CD4-positive, CD25-positive, alpha-beta regulatory T cell (primary cell): ENCODE measurements at regions not wholly inside any gene's neighbourhood (a gene's known extent, or its start where the extent isn't known, plus 50 kb on each side); places are given as distances from the start of the nearest gene placed in this dataset.

ENCODE experiments used
- ATAC-seq, 2 donors: fragments of 150-1000 bp; cut with Tn5 transposase; one replicate each; pipeline ENCODE4 v1.10.0; 2021; ENCODE audit warnings: low read depth in 2 of 2, moderate number of reproducible peaks in 2 of 2, moderate library complexity in 1 of 2
- DNase-seq, 3 donors: peaks; one replicate each; pipeline versions ENCODE4 v3.0.0 to v3.0.0-alpha.2; 2012 to 2022; ENCODE audit warnings: mixed read lengths in 1 of 3
- H3K27ac ChIP-seq: one replicate; pipeline ENCODE4 v1.7.0; 2013; ENCODE audit warnings: mild to moderate bottlenecking, low read length; ENCODE audit not compliant: insufficient read depth, poor library complexity, severe bottlenecking
- H3K27me3 ChIP-seq: one replicate; pipeline ENCODE4 v1.7.0; 2013; ENCODE audit warnings: low read length; ENCODE audit not compliant: control insufficient read depth, insufficient read depth
- H3K36me3 ChIP-seq: one replicate; pipeline ENCODE4 v1.7.0; 2013; ENCODE audit warnings: mild to moderate bottlenecking, low read length, moderate library complexity; ENCODE audit not compliant: control insufficient read depth, insufficient read depth
- H3K4me1 ChIP-seq: 2 replicates; pipeline ENCODE4 v1.7.0; 2013; ENCODE audit warnings: mild to moderate bottlenecking, low read length; ENCODE audit not compliant: insufficient read depth, control insufficient read depth, poor library complexity, severe bottlenecking
- H3K4me3 ChIP-seq: one replicate; pipeline ENCODE4 v1.7.0; 2013; ENCODE audit warnings: low read depth, mild to moderate bottlenecking, low read length, moderate library complexity
- H3K9me3 ChIP-seq, 2 experiments: 1 replicate in 1 of 2; 2 replicates in 1 of 2; pipeline ENCODE4 v1.7.0; 2013; ENCODE audit warnings: low read length in 2 of 2, mild to moderate bottlenecking in 1 of 2, moderate library complexity in 1 of 2; ENCODE audit not compliant: control insufficient read depth in 2 of 2
- H3K27ac Mint-ChIP-seq, 3 donors: one replicate each; pipeline ENCODE4 v1.8.0; 2020 to 2022; ENCODE audit warnings: mild to moderate bottlenecking in 3 of 3, mixed read lengths in 3 of 3, moderate library complexity in 2 of 3
- H3K27me3 Mint-ChIP-seq: one replicate; pipeline ENCODE4 v1.8.0; 2022; ENCODE audit warnings: mild to moderate bottlenecking, mixed read lengths
- H3K36me3 Mint-ChIP-seq: one replicate; pipeline ENCODE4 v1.8.0; 2020; ENCODE audit warnings: mixed read lengths
- H3K4me1 Mint-ChIP-seq, 4 donors: one replicate each; pipeline ENCODE4 v1.8.0; 2020 to 2022; ENCODE audit warnings: mixed read lengths in 4 of 4, mild to moderate bottlenecking in 1 of 4
- H3K4me3 Mint-ChIP-seq, 4 donors: one replicate each; pipeline ENCODE4 v1.8.0; 2020 to 2022; ENCODE audit warnings: mild to moderate bottlenecking in 4 of 4, mixed read lengths in 4 of 4, moderate library complexity in 3 of 4
- H3K9me3 Mint-ChIP-seq, 7 donors: one replicate each; pipeline ENCODE4 v1.8.0; 2020 to 2022; ENCODE audit warnings: mixed read lengths in 7 of 7, mild to moderate bottlenecking in 3 of 7, moderate library complexity in 2 of 7

- Histone ChIP-seq H3K36me3 (no peaks in the 10 kb centered on the region), H3K4me3 (peak overlapping the region; percentile 71), H3K27ac (peak overlapping the region; percentile 78), H3K4me1 (peaks cover 21% of the 10 kb centered on the region), H3K9me3 (no peaks in the 10 kb centered on the region), H3K27me3 (no peaks in the 10 kb centered on the region)
- peak in 2 of 3 donors; percentile 63 to 87 for DNase-seq
- Mint-ChIP-seq H3K4me3 (peak overlapping the region; percentile 50 to 80 (median 76)), H3K27ac (peak overlapping the region; percentile 91 to 99 (median 95)), H3K9me3 (no peaks in the 10 kb centered on the region), H3K36me3 (no peaks in the 10 kb centered on the region), H3K27me3 (peaks cover 6% of the 10 kb centered on the region), H3K4me1 (peaks cover 18 to 25% (median 24%) of the 10 kb centered on the region in 4 donors)
- ATAC-seq = peak; percentile 86 to 90
Measured at GRCh38 chr1:66445492-66446181, 88.3 kb upstream of the SGIP1 start.

- Histone ChIP-seq H3K9me3 (no peaks in the 10 kb centered on the region), H3K4me3 (peak overlapping the region; percentile 71), H3K27ac (peak overlapping the region; percentile 78), H3K4me1 (peaks cover 21% of the 10 kb centered on the region), H3K27me3 (no peaks in the 10 kb centered on the region), H3K36me3 (no peaks in the 10 kb centered on the region)
- peaks cover 18 to 25% (median 24%) of the 10 kb centered on the region in 4 donors for H3K4me1 Mint-ChIP-seq
- H3K9me3 Mint-ChIP-seq = no peaks in the 10 kb centered on the region
- DNase-seq (peak; percentile 19 to 87 (median 78)), ATAC-seq (peak; percentile 63 to 73)
- H3K27ac Mint-ChIP-seq = peak overlapping the region; percentile 91 to 99 (median 95)
- H3K36me3 Mint-ChIP-seq = no peaks in the 10 kb centered on the region
- H3K27me3 Mint-ChIP-seq = peaks cover 7% of the 10 kb centered on the region
- H3K4me3 Mint-ChIP-seq = peak overlapping the region; percentile 50 to 79 (median 73)
Measured at GRCh38 chr1:66446261-66447001, 87.5 kb upstream of the SGIP1 start.

DNA sequence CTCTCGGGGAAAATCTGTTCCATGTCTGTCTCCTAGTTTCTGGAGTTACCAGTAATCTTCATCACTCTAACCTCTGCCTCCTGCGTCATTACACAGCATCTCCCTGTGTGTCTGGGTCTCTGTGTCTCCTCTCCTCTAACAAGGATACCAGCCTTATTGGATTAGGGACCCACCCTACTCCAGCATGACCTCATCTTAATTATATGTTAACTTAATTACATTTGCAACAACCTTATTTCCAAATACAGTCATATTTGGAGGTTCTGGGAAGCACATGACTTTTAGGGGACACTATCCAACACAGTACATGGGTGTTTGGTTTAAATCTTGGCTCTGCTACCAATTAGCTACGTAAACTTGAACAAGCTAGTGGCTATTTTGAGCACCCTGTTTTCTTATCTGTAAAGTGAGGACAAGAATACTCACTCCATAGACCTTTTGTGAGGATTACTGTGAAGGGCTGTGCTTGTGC is 83.9 kb upstream of the SGIP1 start:
- Histone ChIP-seq H3K4me3 (no peak overlapping the region), H3K9me3 (no peaks in the 10 kb centered on the region), H3K36me3 (no peaks in the 10 kb centered on the region), H3K27ac (no peak overlapping the region), H3K4me1 (peaks cover 16% of the 10 kb centered on the region), H3K27me3 (peaks cover 2% of the 10 kb centered on the region)
- H3K27me3 Mint-ChIP-seq = peaks cover 16% of the 10 kb centered on the region
- H3K4me3 Mint-ChIP-seq = no peak overlapping the region
- H3K36me3 Mint-ChIP-seq = no peaks in the 10 kb centered on the region
- H3K27ac Mint-ChIP-seq = no peak overlapping the region
- DNase-seq (no peak), ATAC-seq (no peak)
- H3K4me1 Mint-ChIP-seq = peaks cover 12 to 17% (median 14%) of the 10 kb centered on the region in 4 donors
- H3K9me3 Mint-ChIP-seq = no peaks in the 10 kb centered on the region

- no peak overlapping the region for H3K27ac Mint-ChIP-seq
- H3K27me3 ChIP-seq = peaks cover 2% of the 10 kb centered on the region
- H3K4me1 ChIP-seq = peaks cover 8% of the 10 kb centered on the region
- H3K27me3 Mint-ChIP-seq = peaks cover 20% of the 10 kb centered on the region
- H3K36me3 Mint-ChIP-seq = no peaks in the 10 kb centered on the region
- DNase-seq (no peak), ATAC-seq (no peak)
- H3K9me3 Mint-ChIP-seq = peaks cover 0 to 1% (median 0%) of the 10 kb centered on the region in 7 donors
- H3K9me3 ChIP-seq = no peaks in the 10 kb centered on the region
- no peak overlapping the region for H3K4me3 Mint-ChIP-seq
- H3K36me3 ChIP-seq = no peaks in the 10 kb centered on the region
- no peak overlapping the region for H3K4me3 ChIP-seq
- H3K4me1 Mint-ChIP-seq = peaks cover 6 to 9% (median 7%) of the 10 kb centered on the region in 4 donors
- H3K27ac ChIP-seq = no peak overlapping the region
Measured at GRCh38 chr1:66450847-66451246, 83.1 kb upstream of the SGIP1 start.

GRCh38 chr1:66452162-66452561 is 81.8 kb upstream of the SGIP1 start:
- no peak for ATAC-seq
- Mint-ChIP-seq H3K4me1 (no peaks in the 10 kb centered on the region), H3K4me3 (no peak overlapping the region), H3K9me3 (peaks cover 0 to 1% (median 0%) of the 10 kb centered on the region in 7 donors), H3K36me3 (no peaks in the 10 kb centered on the region), H3K27ac (no peak overlapping the region), H3K27me3 (peaks cover 20% of the 10 kb centered on the region)
- Histone ChIP-seq H3K27ac (no peak overlapping the region), H3K36me3 (no peaks in the 10 kb centered on the region), H3K4me3 (no peak overlapping the region), H3K9me3 (no peaks in the 10 kb centered on the region), H3K27me3 (peaks cover 2% of the 10 kb centered on the region), H3K4me1 (no peaks in the 10 kb centered on the region)
- DNase-seq = no peak

GRCh38 chr1:66452982-66453381 is 81.0 kb upstream of the SGIP1 start:
- Mint-ChIP-seq H3K4me1 (no peaks in the 10 kb centered on the region), H3K9me3 (peaks cover 0 to 4% (median 0%) of the 10 kb centered on the region in 7 donors), H3K27me3 (peaks cover 21% of the 10 kb centered on the region), H3K4me3 (no peak overlapping the region), H3K36me3 (no peaks in the 10 kb centered on the region), H3K27ac (peak overlapping the region in 1 of 3 donors; percentile 13)
- Histone ChIP-seq H3K4me1 (no peaks in the 10 kb centered on the region), H3K27ac (no peak overlapping the region), H3K27me3 (peaks cover 6% of the 10 kb centered on the region), H3K4me3 (no peak overlapping the region), H3K36me3 (no peaks in the 10 kb centered on the region), H3K9me3 (no peaks in the 10 kb centered on the region)
- no peak for ATAC-seq
- no peak for DNase-seq

DNA sequence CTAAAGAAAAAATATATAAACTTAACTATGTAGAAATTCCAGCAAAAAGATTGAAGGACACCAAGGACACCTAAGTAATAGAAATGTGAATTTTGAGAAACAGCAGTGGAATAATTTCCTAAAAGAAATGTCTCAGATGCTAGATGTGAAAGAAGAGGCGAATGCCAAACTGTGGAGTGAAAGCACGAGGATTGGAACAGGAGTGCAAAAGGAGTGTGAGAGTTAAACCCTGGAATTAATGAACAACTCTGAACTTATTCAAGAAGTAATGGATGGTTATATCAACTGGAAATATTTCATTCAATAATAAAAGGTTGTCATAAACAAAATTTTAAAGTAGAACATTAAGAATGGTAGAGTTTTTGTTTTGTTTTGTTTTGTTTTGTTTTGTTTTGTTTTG is 78.5 kb upstream of the SGIP1 start:
- no peaks in the 10 kb centered on the region for H3K9me3 ChIP-seq
- no peak overlapping the region for H3K4me3 ChIP-seq
- Mint-ChIP-seq H3K9me3 (peaks cover 3 to 9% (median 7%) of the 10 kb centered on the region in 7 donors), H3K4me3 (no peak overlapping the region), H3K27me3 (peaks cover 33% of the 10 kb centered on the region), H3K4me1 (no peaks in the 10 kb centered on the region), H3K36me3 (no peaks in the 10 kb centered on the region), H3K27ac (no peak overlapping the region)
- H3K27ac ChIP-seq = no peak overlapping the region
- no peaks in the 10 kb centered on the region for H3K4me1 ChIP-seq
- DNase-seq (no peak), ATAC-seq (no peak)
- H3K36me3 ChIP-seq = no peaks in the 10 kb centered on the region
- H3K27me3 ChIP-seq = peaks cover 6% of the 10 kb centered on the region
